Left renal pelvis (tissue), 4 donors: ENCODE measurements at regions not wholly inside any gene's neighbourhood (a gene's known extent, or its start where the extent isn't known, plus 50 kb on each side); places are given as distances from the start of the nearest gene placed in this dataset.
"Not testable (repeated sequence)": the region's sequence is repeated elsewhere in the genome, so short reads cannot be mapped to it uniquely, and the experiment has no call there.

Experiments
- DNase-seq, 4 donors: peaks; one replicate each; pipeline ENCODE4 v3.0.0-alpha.2; 2013; ENCODE audit warnings: low read depth in 4 of 4, low spot score in 3 of 4

DNA sequence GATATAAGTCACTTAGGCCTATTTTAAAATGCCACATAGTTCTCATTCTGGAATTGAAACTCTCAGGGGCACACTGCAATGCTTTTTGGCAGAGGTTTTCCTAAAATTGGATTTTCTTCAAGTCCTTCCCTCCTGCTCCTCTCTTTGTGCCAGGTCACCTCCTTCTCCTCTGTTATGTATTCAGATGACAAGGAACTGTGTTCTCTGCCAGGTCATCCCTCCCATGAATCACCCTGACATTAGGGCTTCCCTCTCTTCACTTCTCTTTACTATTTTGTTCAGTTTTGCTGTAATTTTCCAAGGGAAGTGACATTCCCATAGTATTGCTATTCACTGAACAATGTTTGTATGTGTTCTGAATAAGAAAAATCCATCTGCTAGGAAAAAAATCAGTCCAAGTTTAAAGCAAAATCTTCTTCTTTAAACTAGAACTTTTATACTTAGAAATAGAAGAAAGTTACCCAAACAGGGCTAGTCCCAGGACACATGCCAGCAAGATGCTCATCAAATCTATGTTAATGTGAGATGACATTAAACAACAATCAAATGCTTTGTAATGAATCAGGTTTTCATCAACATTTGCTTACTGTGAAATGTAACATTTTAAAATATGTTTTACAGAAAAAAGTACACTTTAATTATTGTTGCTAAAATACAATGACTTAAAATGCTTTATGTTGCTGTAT, 461.1 kb downstream of the MMUT start:
- DNase-seq: no peak

DNA sequence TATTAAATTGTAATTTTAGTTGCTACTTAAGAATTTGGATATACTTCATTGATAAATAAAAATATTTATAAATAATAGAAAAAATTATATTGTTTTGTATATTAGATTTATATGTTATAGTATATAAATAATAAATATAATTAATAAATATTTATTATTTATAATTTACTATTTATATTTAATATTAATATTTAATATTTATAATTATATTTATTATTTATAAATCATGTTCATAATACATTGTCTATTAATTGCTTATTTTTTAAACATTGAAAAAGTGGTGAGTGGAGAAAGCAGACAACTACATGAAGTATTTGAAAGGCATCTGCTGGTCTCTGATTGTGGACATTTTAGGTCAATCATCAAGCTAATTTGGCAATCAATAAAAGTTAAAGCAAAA, 464.5 kb downstream of the MMUT start:
- no peak for DNase-seq

DNA sequence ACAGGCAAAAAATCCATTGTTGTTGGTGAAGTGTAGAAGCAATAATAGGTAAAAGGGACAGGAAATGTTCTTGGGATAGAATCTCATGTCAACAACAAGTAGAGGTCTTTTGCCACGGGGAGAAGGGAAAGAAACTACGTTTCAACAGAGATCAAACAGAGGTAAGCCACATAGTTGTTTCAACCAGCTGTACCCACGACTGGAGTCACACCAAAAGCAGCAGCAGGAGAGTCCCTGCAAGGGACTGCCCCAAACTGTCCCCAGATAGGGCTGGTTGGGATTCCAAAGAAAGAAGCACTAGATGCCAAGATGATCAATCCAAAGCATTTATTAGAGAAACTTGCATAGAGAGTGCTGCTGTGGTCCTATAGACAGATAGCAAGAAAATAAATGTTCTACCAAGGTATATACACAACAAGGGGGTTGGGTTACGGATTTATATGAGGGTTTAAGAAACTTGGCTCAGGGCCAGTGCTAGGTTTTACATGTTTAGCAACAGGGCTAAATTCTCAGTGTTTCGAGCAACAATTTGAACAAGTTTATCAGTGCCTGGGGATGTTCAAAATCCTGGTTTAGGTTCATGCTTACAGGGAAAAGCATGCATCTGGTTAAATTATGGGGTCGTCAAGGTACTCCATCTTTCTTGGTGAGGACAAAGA, 466.5 kb downstream of the MMUT start:
- DNase-seq: no peak

DNA sequence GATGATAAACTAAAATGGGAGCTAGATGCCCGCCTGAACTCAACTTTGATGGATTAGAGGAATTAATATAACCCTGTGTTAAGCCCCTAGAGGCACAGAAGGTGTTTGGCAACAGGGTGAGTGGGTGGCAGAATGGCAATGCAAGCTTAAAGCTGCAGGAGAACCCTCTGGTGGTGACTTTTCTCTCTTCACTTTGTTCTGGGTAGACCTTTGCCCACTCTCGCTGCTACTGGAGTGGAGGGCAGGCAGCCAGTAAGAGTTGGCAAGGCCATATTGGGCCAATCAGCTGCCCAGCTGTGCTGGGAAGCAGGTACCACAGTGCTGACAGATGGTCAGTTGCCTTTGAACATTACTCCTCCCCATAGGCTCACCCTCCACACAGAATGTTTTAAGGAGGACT, 468.2 kb downstream of the MMUT start:
- DNase-seq: no peak

DNA sequence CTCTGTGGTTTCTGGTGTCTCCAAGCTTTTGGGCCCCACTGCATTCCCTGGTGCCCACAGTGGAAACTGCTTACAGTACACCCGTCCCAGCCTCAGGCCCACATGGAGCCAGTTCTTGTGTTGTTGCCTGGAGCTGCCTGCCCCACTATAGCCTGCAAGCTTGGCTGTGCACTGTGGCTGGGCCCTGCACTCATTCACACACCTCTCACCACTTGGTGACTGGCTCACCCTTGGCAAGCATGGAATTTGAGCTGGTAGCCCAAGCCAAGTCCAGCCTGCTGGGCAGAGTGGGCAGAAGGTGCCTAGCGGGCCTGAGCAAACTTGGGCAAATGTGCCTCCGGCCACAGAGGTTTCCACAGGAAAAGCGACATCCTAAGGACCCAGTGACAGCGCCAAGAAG, 472.3 kb downstream of the MMUT start:
- DNase-seq: no peak

DNA sequence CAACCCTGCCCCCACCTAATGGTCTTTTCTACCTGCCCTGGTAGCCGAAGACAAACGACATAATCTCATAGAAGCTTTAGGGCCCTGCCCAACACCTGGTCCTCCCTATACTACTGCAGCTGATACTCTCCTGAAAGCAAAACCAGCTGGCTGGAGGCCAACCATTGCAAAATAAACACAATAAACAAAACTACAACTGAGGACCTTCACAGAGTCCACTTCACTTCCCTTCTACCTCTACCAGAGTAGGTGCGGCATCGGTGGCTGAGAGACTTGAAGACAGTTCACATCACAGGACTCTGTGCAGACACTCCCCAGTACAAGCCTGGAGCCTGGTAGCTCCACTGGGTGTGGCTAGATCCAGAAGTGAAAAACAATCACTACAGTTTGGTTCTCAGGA, 476.2 kb downstream of the MMUT start:
- DNase-seq: no peak

DNA sequence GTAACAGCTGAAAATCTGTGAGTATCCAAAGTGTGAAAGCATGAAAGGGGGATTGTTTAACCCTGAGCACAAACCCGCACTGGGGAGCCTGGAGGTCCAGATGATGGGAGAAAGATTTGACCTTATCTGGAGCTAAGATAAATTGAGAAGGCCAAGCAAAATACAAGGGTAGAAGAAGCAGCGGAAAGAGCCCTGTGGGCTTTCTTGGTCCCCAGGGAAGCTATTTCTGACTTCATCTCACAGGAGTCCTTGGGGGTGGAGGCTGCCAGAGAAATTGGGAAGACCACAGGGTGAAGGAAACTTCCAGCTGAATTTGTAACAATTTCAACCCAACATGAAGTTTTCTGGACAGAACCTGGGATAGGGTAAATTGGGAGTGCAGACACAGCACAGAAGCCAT, 476.9 kb downstream of the MMUT start:
- DNase-seq: no peak

DNA sequence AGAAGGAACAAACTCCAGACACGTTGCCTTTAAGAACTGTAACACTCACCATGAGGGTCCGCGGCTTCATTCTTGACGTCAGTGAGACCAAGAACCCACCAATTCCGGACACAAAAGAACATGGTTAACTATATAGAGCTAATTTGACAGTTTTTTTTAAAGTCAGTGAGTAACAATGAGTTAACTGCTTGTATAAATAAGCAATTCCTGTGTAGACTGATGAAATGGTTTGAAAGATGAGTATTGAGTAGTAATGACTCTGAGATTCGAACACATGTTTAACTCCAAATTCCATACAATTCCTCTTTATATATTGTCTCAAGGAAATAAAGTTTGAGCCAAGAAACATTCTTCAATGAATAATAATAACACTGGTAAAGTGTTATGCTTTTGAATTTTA, 478.0 kb downstream of the MMUT start:
- no peak for DNase-seq

DNA sequence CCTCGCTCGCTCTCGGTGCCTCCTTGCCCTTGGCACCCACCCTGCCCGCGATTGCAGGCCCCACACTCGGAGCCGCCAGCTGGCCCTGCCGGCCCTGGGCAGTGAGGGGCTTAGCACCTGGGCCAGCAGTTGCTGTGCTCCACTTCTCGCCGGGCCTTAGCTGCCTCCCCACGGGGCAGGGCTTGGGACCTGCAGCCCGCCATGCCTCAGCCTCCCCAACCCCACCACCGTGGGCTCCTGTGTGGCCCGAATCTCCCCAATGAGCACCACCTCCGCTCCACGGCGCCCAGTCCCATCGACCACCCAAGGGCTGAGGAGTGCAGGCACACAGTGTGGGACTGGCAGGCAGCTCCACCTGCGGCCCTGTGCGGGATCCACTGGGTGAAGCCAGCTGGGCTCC, 479.1 kb downstream of the MMUT start:
- not testable (repeated sequence) for DNase-seq

DNA sequence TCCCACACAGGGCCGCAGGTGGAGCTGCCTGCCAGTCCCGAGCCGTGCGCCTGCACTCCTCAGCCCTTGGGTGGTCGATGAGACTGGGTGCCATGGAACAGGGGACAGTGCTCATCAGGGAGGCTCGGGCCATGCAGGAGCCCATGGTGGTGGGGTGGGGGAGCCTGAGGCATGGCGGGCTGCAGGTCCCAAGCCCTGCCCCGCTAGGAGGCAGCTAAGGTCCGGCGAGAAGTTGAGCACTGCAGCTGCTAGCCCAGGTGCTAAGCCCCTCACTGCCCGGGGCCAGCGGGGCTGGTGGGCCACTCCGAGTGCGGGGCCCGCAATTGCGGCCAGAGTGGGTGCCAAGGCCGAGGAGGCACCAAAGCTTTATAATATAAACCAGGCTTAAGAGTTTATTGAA, 479.7 kb downstream of the MMUT start:
- no peak for DNase-seq

DNA sequence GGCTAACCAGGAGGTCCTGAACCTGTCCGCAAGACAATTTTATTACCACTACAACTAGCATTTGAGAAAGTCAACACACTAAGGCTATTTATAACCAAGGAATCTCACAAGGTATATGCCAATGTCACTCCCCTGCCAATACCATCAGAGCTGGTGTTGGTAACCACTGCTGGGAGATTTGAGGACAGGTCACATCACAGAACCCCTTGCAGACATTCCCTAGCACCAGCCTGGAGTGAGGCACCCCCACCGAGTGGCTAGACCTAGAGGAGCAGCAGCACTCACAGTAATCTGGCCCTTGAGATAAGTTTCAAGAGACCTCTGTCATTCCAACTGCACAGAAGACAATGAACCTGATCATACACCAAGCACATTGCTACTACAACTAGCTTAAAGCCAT, 483.2 kb downstream of the MMUT start:
- DNase-seq: no peak

DNA sequence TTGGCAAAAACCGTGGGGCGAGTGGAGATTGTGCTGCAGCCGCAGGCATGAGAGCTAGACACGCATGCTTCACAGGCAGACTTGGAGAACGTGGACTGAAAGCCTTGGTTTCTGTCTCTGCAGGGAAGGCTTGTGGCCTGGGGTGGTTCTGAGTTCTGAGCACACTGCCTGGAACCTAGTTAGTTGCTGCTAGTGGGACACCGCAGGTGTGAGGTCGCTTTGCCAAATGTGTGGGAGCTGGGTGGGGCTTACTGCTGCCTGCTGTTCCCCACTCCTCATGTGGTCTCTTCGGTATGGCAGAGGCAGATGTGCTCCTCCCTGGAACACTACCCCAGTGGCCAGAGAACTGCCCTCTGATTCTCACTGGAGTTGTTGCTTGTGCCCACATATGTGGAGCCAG, 484.0 kb downstream of the MMUT start:
- DNase-seq: no peak

DNA sequence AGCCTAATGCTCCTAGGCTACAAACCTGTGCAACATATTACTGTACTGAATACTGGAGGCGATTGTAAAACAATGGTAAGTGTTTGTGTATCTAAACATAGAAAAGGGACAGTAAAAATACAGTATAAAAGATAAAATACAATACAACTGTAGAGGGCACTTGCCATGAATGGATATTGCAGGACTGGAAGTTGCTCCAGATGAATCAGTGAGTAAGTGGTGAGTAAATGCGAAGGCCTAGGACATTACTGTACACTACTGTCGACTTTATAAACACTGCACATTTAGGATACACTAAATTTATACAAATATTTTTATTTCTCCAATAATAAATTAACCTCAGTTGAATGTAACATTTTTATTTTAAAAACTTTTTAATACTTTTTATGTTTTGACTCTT, 485.0 kb downstream of the MMUT start:
- DNase-seq: no peak

DNA sequence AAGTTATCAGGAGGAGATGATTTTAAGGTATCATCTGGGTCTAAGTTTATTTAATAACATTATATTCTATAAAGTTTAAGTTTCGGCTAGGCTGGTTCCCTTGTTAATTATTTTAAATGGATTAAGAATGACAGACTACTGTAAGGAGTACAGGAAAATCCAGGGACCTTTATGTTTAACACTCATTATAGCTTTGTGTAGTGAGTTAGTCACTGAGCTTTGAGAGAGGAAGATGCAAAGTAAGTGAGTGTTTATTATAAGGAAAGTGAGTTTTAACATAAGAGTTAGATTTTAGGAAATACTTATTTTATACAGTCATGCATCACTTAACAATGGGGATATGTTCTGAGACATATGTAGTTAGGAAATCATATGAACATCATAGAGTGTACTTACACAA, 485.5 kb downstream of the MMUT start:
- DNase-seq: no peak

DNA sequence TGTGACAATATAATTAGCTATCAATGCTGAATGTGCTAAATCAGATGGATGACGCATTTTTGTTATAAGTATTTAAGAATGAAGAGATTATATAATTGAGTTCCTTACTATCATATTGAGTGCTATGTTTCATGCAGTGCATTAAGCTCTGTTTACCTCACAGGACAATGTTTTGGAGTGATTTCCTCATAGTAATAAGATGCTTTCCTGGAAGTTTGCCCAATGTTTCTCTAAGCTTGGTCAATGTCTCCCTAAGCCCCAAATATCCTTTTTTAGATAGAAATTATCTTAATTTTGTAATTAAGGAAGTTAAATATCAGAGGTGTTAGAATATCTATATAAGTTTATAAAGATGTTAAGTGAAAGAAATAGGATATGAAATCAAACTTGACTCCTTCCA, 489.6 kb downstream of the MMUT start:
- DNase-seq: no peak

DNA sequence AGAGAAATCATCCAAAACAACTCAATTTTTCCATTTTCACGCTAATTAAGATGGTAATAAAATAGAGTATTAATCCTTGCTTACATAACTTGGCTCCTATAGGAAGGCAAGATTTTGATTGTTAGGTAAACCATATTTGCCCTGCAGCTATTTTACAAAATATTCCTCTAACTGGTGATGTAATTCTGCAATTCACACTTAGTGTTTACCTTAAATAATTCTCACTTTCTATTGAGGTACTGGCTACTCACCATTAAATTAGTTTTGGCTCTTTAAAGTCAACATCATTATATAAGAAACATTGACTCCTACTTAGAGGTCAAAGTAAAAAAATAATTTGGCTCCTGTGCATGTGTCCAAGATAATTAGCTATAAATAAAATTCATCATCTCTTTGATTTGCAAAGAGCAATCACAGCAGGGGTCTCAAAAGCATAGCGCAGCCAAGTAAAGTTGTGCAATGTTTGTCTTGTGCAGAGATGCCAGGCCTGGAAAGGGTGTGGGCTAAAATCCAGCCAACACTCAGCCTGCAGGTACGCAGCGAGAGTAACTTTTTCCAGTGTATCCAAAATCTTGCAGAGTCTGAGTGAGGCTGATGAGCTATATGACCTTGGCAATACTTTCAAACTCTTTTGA, 501.2 kb downstream of the MMUT start:
- DNase-seq: no peak

DNA sequence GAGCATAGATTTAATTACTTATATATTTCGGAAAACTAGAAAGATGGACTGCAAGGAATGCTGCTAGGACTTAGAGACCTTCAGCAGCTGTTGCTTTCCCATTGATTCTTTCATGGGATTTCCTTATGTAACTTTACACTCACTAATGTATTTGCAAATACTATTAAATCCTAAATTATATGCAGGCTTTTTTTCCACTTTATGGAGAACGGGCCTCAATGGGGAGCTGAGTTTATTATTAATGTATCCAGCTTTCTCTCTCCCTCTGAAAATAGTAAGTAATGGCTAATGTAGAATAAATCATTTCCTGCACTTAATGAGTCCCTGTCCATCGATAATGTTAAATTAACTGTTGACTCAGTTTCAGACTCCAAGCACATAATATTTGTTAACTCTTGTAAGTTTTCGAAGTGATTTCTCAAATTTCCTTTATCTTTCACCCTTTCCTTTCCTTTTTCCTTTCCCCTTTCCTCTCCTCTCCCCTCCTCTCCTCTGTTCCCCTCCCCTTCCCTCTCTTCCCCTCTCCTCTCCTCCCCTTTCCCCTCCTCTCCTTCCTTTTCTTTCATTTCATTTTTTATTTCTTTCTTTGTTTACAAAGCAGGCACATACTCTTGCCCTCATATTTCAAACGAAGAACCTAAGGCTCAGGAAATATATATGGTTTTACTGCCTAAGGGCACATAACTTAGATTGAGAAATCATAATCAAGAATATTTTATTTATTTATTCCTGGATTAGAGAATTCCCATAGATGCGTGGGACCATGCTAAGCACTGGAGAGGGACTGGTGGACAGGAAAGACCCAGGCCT, 503.6 kb downstream of the MMUT start:
- no peak for DNase-seq

DNA sequence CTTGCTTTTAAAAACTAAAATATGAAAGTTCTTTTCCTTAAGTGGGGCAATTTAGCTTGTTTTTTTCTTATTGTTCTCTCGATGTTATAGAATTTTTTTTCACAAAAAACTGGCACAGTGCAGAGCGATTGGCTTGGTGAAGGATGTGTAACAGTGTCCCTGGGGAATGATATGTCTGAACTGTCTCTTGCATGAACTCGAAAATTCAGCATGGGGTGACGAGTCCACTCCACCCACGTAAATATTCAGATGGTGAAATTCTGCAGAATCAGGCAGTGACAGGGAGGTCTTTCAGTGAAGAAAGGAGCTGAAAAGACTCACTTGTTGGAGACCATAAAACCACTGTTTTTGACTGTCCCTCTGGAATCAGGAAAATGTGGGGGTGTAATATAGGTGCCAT, 505.3 kb downstream of the MMUT start:
- DNase-seq: no peak

DNA sequence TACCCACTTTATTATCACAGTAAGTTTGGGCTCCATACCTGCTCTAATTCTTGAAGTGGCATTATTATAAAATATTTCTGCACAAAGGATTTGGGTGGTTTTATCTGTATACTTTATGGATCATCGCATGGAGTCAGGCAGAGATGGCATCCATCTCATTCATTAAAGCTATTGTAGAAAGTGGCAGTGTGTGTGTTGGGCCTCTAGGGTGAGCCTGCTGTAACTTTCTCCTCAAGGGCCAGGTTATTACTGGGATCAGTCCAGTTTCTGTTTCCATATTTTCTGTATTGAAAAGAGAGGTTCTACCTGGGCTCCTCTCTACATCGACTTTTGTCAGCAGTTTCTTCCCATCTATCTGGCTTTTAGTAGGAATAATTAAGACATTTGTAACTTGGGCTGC, 511.1 kb downstream of the MMUT start:
- DNase-seq: no peak

DNA sequence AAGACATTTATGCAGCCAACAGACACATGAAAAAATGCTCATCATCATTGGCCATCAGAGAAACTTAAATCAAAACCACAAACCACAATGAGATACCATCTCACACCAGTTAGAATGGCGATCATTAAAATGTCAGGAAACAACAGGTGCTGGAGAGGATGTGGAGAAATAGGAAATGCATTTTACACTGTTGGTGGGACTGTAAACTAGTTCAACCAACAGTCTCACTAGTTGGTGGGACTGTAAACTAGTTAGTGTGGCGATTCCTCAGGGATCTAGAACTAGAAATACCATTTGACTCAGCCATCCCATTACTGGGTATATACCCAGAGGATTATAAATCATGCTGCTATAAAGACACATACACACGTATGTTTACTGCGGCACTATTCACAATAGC, 518.8 kb downstream of the MMUT start:
- not testable (repeated sequence) for DNase-seq

DNA sequence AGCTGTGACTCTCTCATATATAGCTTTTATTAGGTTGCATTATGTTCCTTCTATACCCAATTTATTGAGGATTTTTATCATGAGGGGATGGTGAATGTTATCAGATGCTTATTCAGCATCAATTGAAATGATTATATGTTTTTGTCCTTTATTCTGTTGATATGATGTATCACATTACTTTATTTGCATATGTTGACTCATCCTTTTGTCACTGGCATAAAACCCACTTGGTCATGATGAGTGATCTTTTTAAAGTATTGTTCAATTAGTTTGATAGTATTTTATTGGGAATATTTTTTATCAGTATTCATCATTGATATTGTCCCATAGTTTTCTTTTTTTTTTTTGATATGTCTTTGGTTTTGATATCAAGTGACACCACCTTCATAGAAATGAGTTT, 529.9 kb downstream of the MMUT start:
- DNase-seq: no peak

DNA sequence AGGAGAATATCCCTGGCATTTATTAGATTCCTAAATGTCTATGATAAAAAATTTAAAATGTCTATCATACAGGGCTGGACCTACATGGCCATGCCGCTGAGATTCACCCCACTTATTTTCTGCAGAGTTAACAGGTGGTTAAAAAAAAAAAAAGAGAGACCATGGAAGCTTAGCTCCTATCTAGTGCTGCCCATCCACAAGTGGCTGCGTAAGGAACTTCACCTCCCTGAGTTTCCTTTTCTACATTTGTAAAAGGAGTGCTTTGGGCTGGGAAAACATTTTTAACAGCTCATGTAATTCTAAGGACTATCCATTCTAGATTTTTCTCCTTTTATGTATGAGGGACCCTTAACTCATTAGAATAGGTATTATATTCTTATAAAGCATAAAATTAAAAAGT, 534.1 kb downstream of the MMUT start:
- no peak for DNase-seq
